IMR-90 (cell line): ENCODE measurements at regions not wholly inside any gene's neighbourhood (a gene's known extent, or its start where the extent isn't known, plus 50 kb on each side); places are given as distances from the start of the nearest gene placed in this dataset.

Experiments
- ATAC-seq: fragments of 200-7000 bp; cut with Tn5 transposase; 2 replicates; pipeline ENCODE4 v1.9.1; 2020; ENCODE audit warnings: low read depth, mild to moderate bottlenecking, moderate library complexity
- BruUV-seq: library from RNA; stranded (reverse); fragments of 400-500 nt; replicated peaks from 2 replicates; lab custom pipeline; 2021; lab: Mats Ljungman, UMichigan
- CTCF ChIA-PET: fragments of 300-600 bp; formaldehyde crosslinking; extraction: SDS; loops from one replicate; lab custom pipeline; 2021; ENCODE audit warnings: antibody characterized with exemption; lab: Yijun Ruan, JAX
- POLR2A ChIA-PET: fragments of 300-600 bp; sonication (Branson Sonifier 250); formaldehyde crosslinking; loops from one replicate; lab custom pipeline; 2022; ENCODE audit warnings: antibody characterized with exemption; ENCODE audit not compliant: unreplicated experiment; lab: Charles Lee
- DNase-seq: peaks from one replicate; pipeline ENCODE4 v3.0.0; 2013
- H2AFZ ChIP-seq: replicated peaks from 2 replicates; pipeline ENCODE3; 2013; ENCODE audit warnings: low read length, mild to moderate bottlenecking; ENCODE audit not compliant: poor library complexity
- H2AK5ac ChIP-seq: 2 replicates; pipeline ENCODE4 v1.6.1; 2013; ENCODE audit warnings: low read depth, low read length, inconsistent platforms
- H2AK9ac ChIP-seq: replicated peaks from 2 replicates; pipeline ENCODE3; 2013; ENCODE audit warnings: mild to moderate bottlenecking, low read depth, low read length, moderate library complexity; ENCODE audit not compliant: poor library complexity
- H2BK120ac ChIP-seq: 2 replicates; pipeline ENCODE4 v1.6.1; 2013; ENCODE audit warnings: low read depth, low read length, inconsistent platforms
- H2BK15ac ChIP-seq: 3 replicates; pipeline ENCODE4 v1.6.1; 2013; ENCODE audit warnings: low read depth, low read length, inconsistent platforms
- H2BK20ac ChIP-seq: 2 replicates; pipeline ENCODE4 v1.6.1; 2013; ENCODE audit warnings: low read depth, mild to moderate bottlenecking, inconsistent platforms, low read length, moderate library complexity
- H2BK5ac ChIP-seq: 2 replicates; pipeline ENCODE4 v1.6.1; 2013; ENCODE audit warnings: mild to moderate bottlenecking, low read depth, low read length, inconsistent platforms; ENCODE audit not compliant: poor library complexity, severe bottlenecking
- H3K14ac ChIP-seq: replicated peaks from 2 replicates; pipeline ENCODE4 v1.6.1; 2013; ENCODE audit warnings: low read depth, low read length, inconsistent platforms
- H3K18ac ChIP-seq: 2 replicates; pipeline ENCODE4 v1.6.1; 2013; ENCODE audit warnings: low read depth, low read length, control low read depth
- H3K23ac ChIP-seq: 2 replicates; pipeline ENCODE4 v1.6.1; 2013; ENCODE audit warnings: low read depth, low read length, inconsistent platforms
- H3K27ac ChIP-seq: 2 replicates; pipeline ENCODE4 v1.5.1; 2013; ENCODE audit warnings: mild to moderate bottlenecking, control low read depth, low read length; ENCODE audit not compliant: insufficient read depth
- H3K27me3 ChIP-seq: 2 replicates; pipeline ENCODE4 v1.6.1; 2013; ENCODE audit warnings: low read length; ENCODE audit not compliant: control insufficient read depth, insufficient read depth
- H3K36me3 ChIP-seq: 2 replicates; pipeline ENCODE4 v1.6.1; 2013; ENCODE audit warnings: low read length, mixed read lengths; ENCODE audit not compliant: control insufficient read depth, insufficient read depth
- H3K4ac ChIP-seq: 2 replicates; pipeline ENCODE4 v1.6.1; 2013; ENCODE audit warnings: low read depth, low read length, inconsistent platforms
- H3K4me1 ChIP-seq: 2 replicates; pipeline ENCODE4 v1.6.1; 2013; ENCODE audit warnings: low read length, mixed read lengths; ENCODE audit not compliant: control insufficient read depth, insufficient read depth
- H3K4me2 ChIP-seq: 2 replicates; pipeline ENCODE4 v1.6.1; 2013; ENCODE audit warnings: low read depth, mild to moderate bottlenecking, control low read depth, low read length, moderate library complexity
- H3K4me3 ChIP-seq: 2 replicates; pipeline ENCODE4 v1.5.1; 2013; ENCODE audit warnings: low read depth, mild to moderate bottlenecking, control low read depth, low read length, moderate library complexity; ENCODE audit not compliant: insufficient read depth
- H3K56ac ChIP-seq: 2 replicates; pipeline ENCODE4 v1.6.1; 2013; ENCODE audit warnings: low read length, inconsistent platforms; ENCODE audit not compliant: insufficient read depth; ENCODE audit errors: extremely low read depth
- H3K79me1 ChIP-seq, 2 experiments: 2 replicates each; pipeline ENCODE4 v1.6.1; 2013; ENCODE audit warnings: low read length in 2 of 2, inconsistent platforms in 1 of 2, low read depth in 1 of 2
- H3K9ac ChIP-seq: 2 replicates; pipeline ENCODE4 v1.6.1; 2013; ENCODE audit warnings: low read depth, low read length, control low read depth
- H3K9me1 ChIP-seq: 2 replicates; pipeline ENCODE4 v1.6.1; 2013; ENCODE audit warnings: low read length, inconsistent platforms; ENCODE audit not compliant: insufficient read depth
- H3K9me3 ChIP-seq: 2 replicates; pipeline ENCODE4 v1.6.1; 2013; ENCODE audit warnings: low read length; ENCODE audit not compliant: control insufficient read depth, insufficient read depth
- H4K20me1 ChIP-seq: 2 replicates; pipeline ENCODE4 v1.6.1; 2013; ENCODE audit warnings: low read length, inconsistent platforms; ENCODE audit not compliant: insufficient read depth
- H4K5ac ChIP-seq: 2 replicates; pipeline ENCODE4 v1.6.1; 2013; ENCODE audit warnings: mild to moderate bottlenecking, low read depth, low read length, control low read depth
- H4K8ac ChIP-seq, 2 experiments: 2 replicates each; pipeline ENCODE4 v1.6.1; 2013; ENCODE audit warnings: low read depth in 2 of 2, low read length in 2 of 2, control low read depth in 1 of 2, inconsistent platforms in 1 of 2
- H4K91ac ChIP-seq: 2 replicates; pipeline ENCODE4 v1.6.1; 2013; ENCODE audit warnings: low read depth, low read length, inconsistent platforms; ENCODE audit not compliant: insufficient read depth
- BHLHE40 ChIP-seq: fragments of 150-350 bp; IDR thresholded peaks from 2 replicates; pipeline ENCODE4 v1.6.1; 2016; ENCODE audit warnings: mild to moderate bottlenecking, low read depth, low read length
- CEBPB ChIP-seq: IDR thresholded peaks from 2 replicates; pipeline ENCODE4 v1.6.1; 2012; ENCODE audit warnings: low read depth, low read length, improper control_type of control experiment
- CHD1 ChIP-seq: IDR thresholded peaks from 2 replicates; pipeline ENCODE4 v1.6.1; 2012; ENCODE audit warnings: low read depth, low read length, improper control_type of control experiment
- CTCF ChIP-seq: conservative IDR thresholded peaks from 2 replicates; pipeline ENCODE4 v1.5.1; 2012; ENCODE audit warnings: mild to moderate bottlenecking, low read depth, low read length, improper control_type of control experiment
- ELK1 ChIP-seq: fragments of 150-350 bp; IDR thresholded peaks from 2 replicates; pipeline ENCODE4 v1.6.1; 2016; ENCODE audit warnings: low read depth, mild to moderate bottlenecking, low read length, moderate library complexity, borderline replicate concordance
- FOS ChIP-seq: fragments of 150-350 bp; IDR thresholded peaks from 2 replicates; pipeline ENCODE4 v1.6.1; 2016; ENCODE audit warnings: low read depth, low read length
- MAFK ChIP-seq: IDR thresholded peaks from 2 replicates; pipeline ENCODE4 v1.6.1; 2012; ENCODE audit warnings: low read depth, low read length, improper control_type of control experiment
- MAZ ChIP-seq: IDR thresholded peaks from 2 replicates; pipeline ENCODE4 v1.6.1; 2012; ENCODE audit warnings: low read depth, mild to moderate bottlenecking, low read length, improper control_type of control experiment, moderate library complexity, borderline replicate concordance
- MXI1 ChIP-seq: IDR thresholded peaks from 2 replicates; pipeline ENCODE4 v1.6.1; 2012; ENCODE audit warnings: low read depth, mild to moderate bottlenecking, low read length, moderate library complexity, borderline replicate concordance
- NFE2L2 ChIP-seq: fragments of 150-350 bp; IDR thresholded peaks from 2 replicates; pipeline ENCODE4 v1.6.1; 2016; ENCODE audit warnings: low read depth, mild to moderate bottlenecking, low read length
- POLR2A ChIP-seq: IDR thresholded peaks from 2 replicates; pipeline ENCODE4 v1.6.1; 2012; ENCODE audit warnings: mild to moderate bottlenecking, low read depth, low read length
- RAD21 ChIP-seq: IDR thresholded peaks from 2 replicates; pipeline ENCODE4 v1.6.1; 2012; ENCODE audit warnings: low read length, improper control_type of control experiment
- RCOR1 ChIP-seq: IDR thresholded peaks from 2 replicates; pipeline ENCODE4 v1.6.1; 2012; ENCODE audit warnings: mild to moderate bottlenecking, low read length, improper control_type of control experiment; ENCODE audit not compliant: insufficient replicate concordance
- RFX5 ChIP-seq: IDR thresholded peaks from 2 replicates; pipeline ENCODE4 v1.8.0; 2012; ENCODE audit warnings: low read depth, mild to moderate bottlenecking, low read length, moderate library complexity
- SMC3 ChIP-seq: fragments of 150-350 bp; IDR thresholded peaks from 2 replicates; pipeline ENCODE4 v1.6.1; 2016; ENCODE audit warnings: low read depth, mild to moderate bottlenecking, antibody characterized with exemption, low read length, moderate library complexity
- dilution Hi-C: fragments of 300-500 bp; cut with HindIII; formaldehyde crosslinking; loops from one replicate; pipeline ENCODE4 v1.14.3; 2018; ENCODE audit warnings: low sequenced_read_pairs; ENCODE audit not compliant: unreplicated experiment
- in situ Hi-C: fragments of 300-500 bp; cut with MboI; formaldehyde crosslinking; loops from 3 replicates; pipeline ENCODE4 v1.14.3; 2019; ENCODE audit warnings: low sequenced_read_pairs, inconsistent platforms, mixed read lengths
- intact Hi-C: fragments of 100-400 bp; cut with micrococcal nuclease; formaldehyde crosslinking; loops from 2 replicates; pipeline ENCODE4 v1.10.0; 2022
- TF ChIP-seq, protein P1 (sequence below): fragments of 150-350 bp; IDR thresholded peaks from 2 replicates; pipeline ENCODE4 v1.6.1; 2017; ENCODE audit warnings: mild to moderate bottlenecking, antibody characterized with exemption, low read length, low read depth

DNA sequence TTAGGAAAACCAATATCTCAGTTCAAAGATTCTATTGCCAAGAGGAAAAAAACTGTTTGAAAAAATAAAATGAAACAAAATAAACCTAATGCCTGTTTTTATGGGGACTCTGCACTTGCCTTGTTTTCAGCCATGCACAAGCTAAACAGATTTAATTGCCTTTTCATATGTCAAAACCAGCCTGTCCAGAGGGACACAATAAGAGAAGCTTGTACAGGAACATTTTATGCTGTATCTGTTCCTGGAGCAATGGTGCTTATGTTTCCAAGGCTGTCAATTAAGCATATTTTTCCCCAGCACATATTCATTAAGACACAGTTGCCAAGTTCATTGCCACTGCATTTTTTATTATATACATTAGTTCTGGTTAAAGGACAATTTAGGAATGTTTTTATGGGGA lies 470.9 kb downstream of the LRRIQ3 start:
- Histone ChIP-seq H2AK9ac (no peak overlapping the region), H3K14ac (no peak overlapping the region), H4K5ac (no peak overlapping the region), H3K4me1 (no peaks in the 10 kb centered on the region), H2BK5ac (no peak overlapping the region), H3K9me1 (no peaks in the 10 kb centered on the region), H2BK120ac (no peak overlapping the region), H3K23ac (no peak overlapping the region), H3K18ac (no peak overlapping the region), H2BK20ac (no peak overlapping the region), H3K9ac (no peak overlapping the region), H3K4ac (no peak overlapping the region), H4K8ac (no peak overlapping the region), H3K79me1 (no peaks in the 10 kb centered on the region), H3K4me3 (no peak overlapping the region), H3K27me3 (no peaks in the 10 kb centered on the region), H2AFZ (no peak overlapping the region), H4K20me1 (no peaks in the 10 kb centered on the region), H2BK15ac (no peak overlapping the region), H3K36me3 (no peaks in the 10 kb centered on the region), H2AK5ac (no peak overlapping the region), H3K9me3 (peaks cover 6% of the 10 kb centered on the region), H3K56ac (no peak overlapping the region), H4K91ac (no peak overlapping the region), H3K27ac (no peak overlapping the region), H3K4me2 (no peak overlapping the region)
- BruUV-seq = no TSS peak
- CTCF ChIA-PET = no interaction called here
- POLR2A ChIA-PET = no interaction called here
- intact Hi-C loops = no loop called here
- DNase-seq = no peak
- TF ChIP-seq FOS (no peak), RFX5 (no peak), SMC3 (no peak), MAFK (no peak), RCOR1 (no peak), MXI1 (no peak), CHD1 (no peak), ELK1 (no peak), NFE2L2 (no peak), MAZ (no peak), POLR2A (no peak), BHLHE40 (no peak), CEBPB (no peak), CTCF (no peak), RAD21 (no peak)
- TF ChIP-seq, protein P1, sequence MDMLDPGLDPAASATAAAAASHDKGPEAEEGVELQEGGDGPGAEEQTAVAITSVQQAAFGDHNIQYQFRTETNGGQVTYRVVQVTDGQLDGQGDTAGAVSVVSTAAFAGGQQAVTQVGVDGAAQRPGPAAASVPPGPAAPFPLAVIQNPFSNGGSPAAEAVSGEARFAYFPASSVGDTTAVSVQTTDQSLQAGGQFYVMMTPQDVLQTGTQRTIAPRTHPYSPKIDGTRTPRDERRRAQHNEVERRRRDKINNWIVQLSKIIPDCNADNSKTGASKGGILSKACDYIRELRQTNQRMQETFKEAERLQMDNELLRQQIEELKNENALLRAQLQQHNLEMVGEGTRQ = no peak
- no peak for ATAC-seq
- dilution Hi-C loops = no loop called here
- in situ Hi-C loops = no loop called here
